ENCODE measurements at regions not wholly inside any gene's neighbourhood (a gene's known extent, or its start where the extent isn't known, plus 50 kb on each side); places are given as distances from the start of the nearest gene placed in this dataset.

DNA sequence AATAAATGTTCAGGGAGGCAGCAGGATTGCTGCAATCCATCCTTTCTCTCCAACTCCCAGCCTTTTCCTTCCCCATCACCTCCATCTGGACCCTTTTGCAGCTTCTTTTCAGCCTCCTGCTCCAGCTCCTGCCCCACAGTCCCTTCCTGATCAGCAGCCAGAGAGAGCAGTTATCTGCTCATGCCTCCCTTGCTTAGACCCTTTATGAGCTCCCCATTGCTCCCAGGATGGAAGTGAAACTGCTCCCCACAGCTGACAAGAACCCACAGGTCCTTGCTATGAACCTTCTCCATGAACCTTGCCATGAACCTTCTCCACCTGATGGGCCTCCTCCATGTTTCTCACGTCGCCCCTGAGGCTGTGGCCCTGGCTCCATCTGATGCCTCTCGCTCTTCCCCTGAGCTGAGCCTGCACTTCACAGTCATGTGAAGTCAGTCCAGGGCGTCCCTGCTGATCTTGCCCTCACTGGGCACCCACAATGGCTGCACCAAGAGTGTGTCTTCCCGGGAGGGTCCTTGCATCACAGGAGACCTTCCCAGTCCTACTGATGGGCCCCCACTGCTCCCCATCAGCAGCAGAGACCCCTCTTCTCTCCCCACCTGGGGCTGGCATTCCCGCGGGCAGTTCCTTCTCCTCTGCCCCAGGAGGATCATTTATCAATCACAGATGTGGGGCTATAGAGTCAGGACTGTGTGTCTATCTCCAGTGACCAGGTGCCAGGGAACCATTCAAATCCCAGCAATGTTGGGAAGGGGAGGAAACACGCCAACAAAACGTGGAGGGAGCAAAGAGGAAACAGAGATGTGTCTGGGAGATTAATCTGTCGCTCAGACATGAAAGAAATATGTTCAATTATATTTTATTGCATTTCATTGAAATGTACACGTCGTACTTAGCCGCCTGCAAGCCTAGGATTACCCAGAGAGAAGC is 73.1 kb downstream of the MATN1 start:
- no peak overlapping the region for H3K4me3 ChIP-seq (ENCODE audit: low read depth in 1 of 2, low read length in 2 of 2)
- peaks cover 0 to 3% of the 10 kb centered on the region in 2 donors for H3K9me3 ChIP-seq (ENCODE audit: control insufficient read depth in 1 of 2, low read length in 2 of 2)
- no peaks in the 10 kb centered on the region for H3K27me3 ChIP-seq (ENCODE audit: low read depth, low read length)
- no peak overlapping the region for H3K27ac ChIP-seq (ENCODE audit: low read length)
- no peaks in the 10 kb centered on the region for H3K4me1 ChIP-seq (ENCODE audit: control insufficient read depth in 1 of 2, insufficient read depth in 2 of 2, low read length in 2 of 2)
- no peaks in the 10 kb centered on the region for H3K36me3 ChIP-seq (ENCODE audit: control insufficient read depth in 1 of 2, insufficient read depth in 2 of 2, low read length in 2 of 2)

GRCh38 chr1:30649321-30649991 is 73.9 kb downstream of the MATN1 start:
- Histone ChIP-seq H3K27ac (ENCODE audit: low read length) (no peak overlapping the region), H3K27me3 (ENCODE audit: low read depth, low read length) (no peaks in the 10 kb centered on the region), H3K36me3 (ENCODE audit: control insufficient read depth in 1 of 2, insufficient read depth in 2 of 2, low read length in 2 of 2) (no peaks in the 10 kb centered on the region), H3K4me3 (ENCODE audit: low read depth in 1 of 2, low read length in 2 of 2) (no peak overlapping the region), H3K4me1 (ENCODE audit: control insufficient read depth in 1 of 2, insufficient read depth in 2 of 2, low read length in 2 of 2) (no peaks in the 10 kb centered on the region), H3K9me3 (ENCODE audit: control insufficient read depth in 1 of 2, low read length in 2 of 2) (peaks cover 0 to 3% of the 10 kb centered on the region in 2 donors)

- no peaks in the 10 kb centered on the region for H3K36me3 ChIP-seq (ENCODE audit: control insufficient read depth in 1 of 2, insufficient read depth in 2 of 2, low read length in 2 of 2)
- H3K9me3 ChIP-seq (ENCODE audit: control insufficient read depth in 1 of 2, low read length in 2 of 2), result peaks cover 0 to 3% of the 10 kb centered on the region in 2 donors
- no peaks in the 10 kb centered on the region for H3K27me3 ChIP-seq (ENCODE audit: low read depth, low read length)
- H3K27ac ChIP-seq (ENCODE audit: low read length), result no peak overlapping the region
- H3K4me1 ChIP-seq (ENCODE audit: control insufficient read depth in 1 of 2, insufficient read depth in 2 of 2, low read length in 2 of 2), result no peaks in the 10 kb centered on the region
- no peak overlapping the region for H3K4me3 ChIP-seq (ENCODE audit: low read depth in 1 of 2, low read length in 2 of 2)
Observed at GRCh38 chr1:30648408-30649000, 74.9 kb downstream of the MATN1 start.

DNA sequence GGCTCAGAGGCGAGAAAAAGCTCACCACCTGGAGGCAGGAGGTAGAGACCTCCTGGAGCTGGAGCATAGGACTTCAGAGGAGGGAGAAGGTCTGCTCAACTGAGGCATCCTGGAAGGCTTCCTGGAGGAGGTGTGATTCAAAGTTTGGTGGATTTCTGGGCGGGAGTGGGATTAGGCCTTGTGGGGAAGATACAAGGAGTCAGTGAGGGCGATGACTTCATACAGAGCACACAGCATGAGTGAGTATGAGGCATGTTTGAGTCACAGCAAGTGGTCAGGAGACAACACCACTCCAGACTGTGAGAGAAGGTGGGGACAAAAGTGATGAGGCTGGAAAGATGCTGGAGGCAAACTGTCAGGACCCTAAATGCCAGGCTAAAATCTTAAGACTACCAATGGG is 77.6 kb downstream of the MATN1 start:
- Histone ChIP-seq H3K4me1 (ENCODE audit: control insufficient read depth in 1 of 2, insufficient read depth in 2 of 2, low read length in 2 of 2) (no peaks in the 10 kb centered on the region), H3K27ac (ENCODE audit: low read length) (no peak overlapping the region), H3K27me3 (ENCODE audit: low read depth, low read length) (no peaks in the 10 kb centered on the region), H3K4me3 (ENCODE audit: low read depth in 1 of 2, low read length in 2 of 2) (no peak overlapping the region), H3K36me3 (ENCODE audit: control insufficient read depth in 1 of 2, insufficient read depth in 2 of 2, low read length in 2 of 2) (no peaks in the 10 kb centered on the region), H3K9me3 (ENCODE audit: control insufficient read depth in 1 of 2, low read length in 2 of 2) (peaks cover 0 to 3% of the 10 kb centered on the region in 2 donors)

DNA sequence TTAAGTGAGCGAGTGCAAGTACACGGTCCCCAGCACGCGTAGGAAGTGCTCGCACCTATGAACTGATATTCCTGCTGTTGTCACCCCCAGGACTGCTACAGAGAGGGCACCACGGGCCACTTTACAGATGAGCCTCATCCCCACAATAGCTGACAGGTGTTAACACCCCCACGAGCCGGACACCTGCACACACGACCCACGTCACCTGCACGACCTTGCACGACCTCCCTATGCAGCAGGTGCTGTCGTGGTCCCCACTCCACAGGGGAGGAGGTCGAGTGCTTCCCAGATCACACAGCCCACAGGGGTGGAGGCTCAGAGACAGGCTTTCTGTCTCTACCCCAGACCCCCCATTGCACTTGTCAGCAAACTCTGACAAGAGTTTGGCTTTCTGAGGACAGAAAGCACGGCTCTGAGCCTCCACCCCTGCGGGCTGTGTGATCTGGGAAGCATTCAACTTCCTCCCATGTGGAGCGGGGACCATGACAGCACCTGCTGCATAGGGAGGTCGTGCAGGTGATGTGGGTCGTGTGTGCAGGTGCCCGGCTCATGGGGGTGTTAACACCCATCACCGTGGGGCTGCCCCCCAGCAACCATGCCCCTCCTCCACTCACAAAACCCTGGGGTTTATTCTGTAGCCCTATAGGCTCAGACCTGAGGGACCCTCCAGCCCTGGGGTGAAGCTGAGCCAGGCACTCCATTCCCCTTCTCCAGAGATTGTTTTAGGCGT is 80.8 kb downstream of the MATN1 start:
- Histone ChIP-seq H3K36me3 (ENCODE audit: control insufficient read depth in 1 of 2, insufficient read depth in 2 of 2, low read length in 2 of 2) (no peaks in the 10 kb centered on the region), H3K4me1 (ENCODE audit: control insufficient read depth in 1 of 2, insufficient read depth in 2 of 2, low read length in 2 of 2) (peaks cover 0 to under 1% of the 10 kb centered on the region in 2 donors), H3K4me3 (ENCODE audit: low read depth in 1 of 2, low read length in 2 of 2) (no peak overlapping the region), H3K27ac (ENCODE audit: low read length) (no peak overlapping the region), H3K27me3 (ENCODE audit: low read depth, low read length) (no peaks in the 10 kb centered on the region), H3K9me3 (ENCODE audit: control insufficient read depth in 1 of 2, low read length in 2 of 2) (peaks cover 0 to 3% of the 10 kb centered on the region in 2 donors)

GRCh38 chr1:30641572-30642353 is 81.6 kb downstream of the MATN1 start:
- peaks cover 0 to 5% of the 10 kb centered on the region in 2 donors for H3K4me1 ChIP-seq (ENCODE audit: control insufficient read depth in 1 of 2, insufficient read depth in 2 of 2, low read length in 2 of 2)
- H3K36me3 ChIP-seq (ENCODE audit: control insufficient read depth in 1 of 2, insufficient read depth in 2 of 2, low read length in 2 of 2), result no peaks in the 10 kb centered on the region
- H3K27me3 ChIP-seq (ENCODE audit: low read depth, low read length), result no peaks in the 10 kb centered on the region
- peaks cover 0 to 3% of the 10 kb centered on the region in 2 donors for H3K9me3 ChIP-seq (ENCODE audit: control insufficient read depth in 1 of 2, low read length in 2 of 2)
- H3K4me3 ChIP-seq (ENCODE audit: low read depth in 1 of 2, low read length in 2 of 2), result no peak overlapping the region
- H3K27ac ChIP-seq (ENCODE audit: low read length), result no peak overlapping the region

DNA sequence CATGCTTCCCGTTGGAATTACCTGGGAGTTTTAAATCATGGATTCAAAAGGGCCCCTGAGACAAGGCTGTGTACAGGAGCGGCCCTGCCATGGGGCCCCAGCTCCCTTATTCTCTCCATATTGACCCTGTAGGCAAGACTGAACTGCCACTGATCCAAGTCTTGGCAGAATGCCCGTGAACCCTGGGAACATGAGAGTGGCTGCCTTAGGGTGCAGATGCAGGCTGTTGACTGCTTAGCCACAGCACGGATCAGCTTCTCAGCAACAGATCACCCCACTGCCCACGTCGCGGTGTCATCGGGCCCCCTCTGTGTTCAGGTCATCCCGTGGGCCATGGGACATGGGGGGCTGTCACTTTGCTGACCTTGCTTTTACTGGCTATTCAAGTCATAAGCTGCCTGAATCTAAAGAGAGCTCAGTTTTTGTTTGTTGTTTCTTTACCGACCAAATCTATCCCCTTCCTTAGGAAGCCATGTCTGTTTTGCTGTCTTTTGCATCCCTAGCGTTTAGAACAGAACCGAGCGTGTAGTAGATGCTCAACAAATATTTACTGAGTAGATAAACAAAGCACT is 83.4 kb downstream of the MATN1 start:
- H3K36me3 ChIP-seq (ENCODE audit: control insufficient read depth in 1 of 2, insufficient read depth in 2 of 2, low read length in 2 of 2), result no peaks in the 10 kb centered on the region
- H3K27me3 ChIP-seq (ENCODE audit: low read depth, low read length), result no peaks in the 10 kb centered on the region
- H3K9me3 ChIP-seq (ENCODE audit: control insufficient read depth in 1 of 2, low read length in 2 of 2), result no peaks in the 10 kb centered on the region
- H3K27ac ChIP-seq (ENCODE audit: low read length), result no peak overlapping the region
- peaks cover 0 to 5% of the 10 kb centered on the region in 2 donors for H3K4me1 ChIP-seq (ENCODE audit: control insufficient read depth in 1 of 2, insufficient read depth in 2 of 2, low read length in 2 of 2)
- no peak overlapping the region for H3K4me3 ChIP-seq (ENCODE audit: low read depth in 1 of 2, low read length in 2 of 2)

GRCh38 chr1:30638811-30639210 is 84.6 kb downstream of the MATN1 start:
- Histone ChIP-seq H3K36me3 (ENCODE audit: control insufficient read depth in 1 of 2, insufficient read depth in 2 of 2, low read length in 2 of 2) (no peaks in the 10 kb centered on the region), H3K27ac (ENCODE audit: low read length) (no peak overlapping the region), H3K27me3 (ENCODE audit: low read depth, low read length) (no peaks in the 10 kb centered on the region), H3K4me3 (ENCODE audit: low read depth in 1 of 2, low read length in 2 of 2) (no peak overlapping the region), H3K9me3 (ENCODE audit: control insufficient read depth in 1 of 2, low read length in 2 of 2) (no peaks in the 10 kb centered on the region), H3K4me1 (ENCODE audit: control insufficient read depth in 1 of 2, insufficient read depth in 2 of 2, low read length in 2 of 2) (peaks cover 0 to 5% of the 10 kb centered on the region in 2 donors)

DNA sequence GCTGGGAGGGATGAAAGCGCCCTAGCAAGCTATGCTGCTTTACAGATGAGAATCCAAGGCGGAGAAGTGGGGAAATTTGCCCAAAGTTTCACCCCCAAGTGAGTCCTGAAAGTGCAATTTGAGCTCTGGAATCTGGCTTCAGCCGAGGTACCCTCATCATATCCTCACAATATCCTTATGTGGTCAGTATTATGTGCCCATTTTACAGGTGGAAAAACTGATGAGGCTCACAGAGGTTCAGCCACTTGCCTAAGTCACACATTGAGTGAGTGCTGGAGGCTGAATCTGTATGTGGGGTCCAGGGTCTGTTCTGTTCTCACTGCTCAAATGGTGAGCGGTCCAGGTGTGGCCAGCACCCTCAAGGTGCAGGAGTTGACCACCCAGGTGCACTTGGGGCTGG is 85.3 kb downstream of the MATN1 start:
- H3K27ac ChIP-seq (ENCODE audit: low read length), result no peak overlapping the region
- no peak overlapping the region for H3K4me3 ChIP-seq (ENCODE audit: low read depth in 1 of 2, low read length in 2 of 2)
- H3K27me3 ChIP-seq (ENCODE audit: low read depth, low read length), result no peaks in the 10 kb centered on the region
- H3K9me3 ChIP-seq (ENCODE audit: control insufficient read depth in 1 of 2, low read length in 2 of 2), result no peaks in the 10 kb centered on the region
- no peaks in the 10 kb centered on the region for H3K36me3 ChIP-seq (ENCODE audit: control insufficient read depth in 1 of 2, insufficient read depth in 2 of 2, low read length in 2 of 2)
- H3K4me1 ChIP-seq (ENCODE audit: control insufficient read depth in 1 of 2, insufficient read depth in 2 of 2, low read length in 2 of 2), result peaks cover 0 to 5% of the 10 kb centered on the region in 2 donors

- Histone ChIP-seq H3K27ac (ENCODE audit: low read length) (no peak overlapping the region), H3K9me3 (ENCODE audit: control insufficient read depth in 1 of 2, low read length in 2 of 2) (no peaks in the 10 kb centered on the region), H3K4me1 (ENCODE audit: control insufficient read depth in 1 of 2, insufficient read depth in 2 of 2, low read length in 2 of 2) (peaks cover 0 to 5% of the 10 kb centered on the region in 2 donors), H3K36me3 (ENCODE audit: control insufficient read depth in 1 of 2, insufficient read depth in 2 of 2, low read length in 2 of 2) (no peaks in the 10 kb centered on the region), H3K4me3 (ENCODE audit: low read depth in 1 of 2, low read length in 2 of 2) (no peak overlapping the region), H3K27me3 (ENCODE audit: low read depth, low read length) (no peaks in the 10 kb centered on the region)
Observed at GRCh38 chr1:30637183-30637980, 86.0 kb downstream of the MATN1 start.
